Adrenal gland (tissue), 5 donors: ENCODE measurements at regions not wholly inside any gene's neighbourhood (a gene's known extent, or its start where the extent isn't known, plus 50 kb on each side); places are given as distances from the start of the nearest gene placed in this dataset.

ENCODE experiments used
- POLR2A ChIP-seq, 2 donors: fragments of 450-650 bp; IDR thresholded peaks; one replicate each; pipeline ENCODE4 v1.6.1; 2017; ENCODE audit warnings: antibody characterized with exemption in 2 of 2, mild to moderate bottlenecking in 2 of 2, moderate library complexity in 1 of 2
- TF ChIP-seq, protein P1 (sequence below), 6 experiments: fragments of 450-650 bp in 4 of 6; fragments of 200-600 bp in 2 of 6; sonication (generic) in 1 of 6; IDR thresholded peaks; 1 replicate in 5 of 6; 2 replicates in 1 of 6; pipeline versions ENCODE4 v1.5.1 to v1.8.0; 2016 to 2021; ENCODE audit warnings: antibody characterized with exemption in 6 of 6, mild to moderate bottlenecking in 2 of 6, moderate library complexity in 1 of 6
- donor health status: DM: no; HTN: no; CAD: no.

DNA sequence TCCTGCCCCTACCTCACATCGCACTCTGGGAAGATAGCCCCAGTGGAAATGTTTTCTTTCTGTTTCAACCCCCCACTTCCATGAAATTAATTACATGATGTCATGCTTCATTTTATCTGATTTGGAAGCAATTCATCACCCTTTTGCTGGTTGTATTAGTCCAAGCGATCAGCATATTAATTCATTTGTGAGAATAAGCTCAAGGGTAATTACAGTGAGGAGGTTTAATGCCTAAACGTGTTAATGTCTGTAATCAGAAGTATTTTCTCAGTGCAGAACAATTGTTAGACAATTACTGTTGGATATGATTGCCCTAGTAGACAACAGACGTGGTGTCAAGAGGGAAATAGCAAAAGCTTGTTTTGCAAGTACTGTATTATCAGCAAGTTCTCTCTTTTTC is 746.3 kb downstream of the CPS1 start:
- TF ChIP-seq, protein P1, sequence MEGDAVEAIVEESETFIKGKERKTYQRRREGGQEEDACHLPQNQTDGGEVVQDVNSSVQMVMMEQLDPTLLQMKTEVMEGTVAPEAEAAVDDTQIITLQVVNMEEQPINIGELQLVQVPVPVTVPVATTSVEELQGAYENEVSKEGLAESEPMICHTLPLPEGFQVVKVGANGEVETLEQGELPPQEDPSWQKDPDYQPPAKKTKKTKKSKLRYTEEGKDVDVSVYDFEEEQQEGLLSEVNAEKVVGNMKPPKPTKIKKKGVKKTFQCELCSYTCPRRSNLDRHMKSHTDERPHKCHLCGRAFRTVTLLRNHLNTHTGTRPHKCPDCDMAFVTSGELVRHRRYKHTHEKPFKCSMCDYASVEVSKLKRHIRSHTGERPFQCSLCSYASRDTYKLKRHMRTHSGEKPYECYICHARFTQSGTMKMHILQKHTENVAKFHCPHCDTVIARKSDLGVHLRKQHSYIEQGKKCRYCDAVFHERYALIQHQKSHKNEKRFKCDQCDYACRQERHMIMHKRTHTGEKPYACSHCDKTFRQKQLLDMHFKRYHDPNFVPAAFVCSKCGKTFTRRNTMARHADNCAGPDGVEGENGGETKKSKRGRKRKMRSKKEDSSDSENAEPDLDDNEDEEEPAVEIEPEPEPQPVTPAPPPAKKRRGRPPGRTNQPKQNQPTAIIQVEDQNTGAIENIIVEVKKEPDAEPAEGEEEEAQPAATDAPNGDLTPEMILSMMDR (IDR thresholded peaks at IDR 0.05) = no peak
- no peak for TF ChIP-seq POLR2A (IDR thresholded peaks at IDR 0.05)
